Gastroesophageal sphincter (tissue), 3 donors: ENCODE measurements at regions not wholly inside any gene's neighbourhood (a gene's known extent, or its start where the extent isn't known, plus 50 kb on each side); places are given as distances from the start of the nearest gene placed in this dataset.

Experiments used
- CTCF ChIP-seq, 4 experiments: fragments of 200-600 bp in 2 of 4; fragments of 450-650 bp in 2 of 4; sonication (generic) in 1 of 4; IDR thresholded peaks; one replicate each; pipeline ENCODE4 v1.5.1; 2017 to 2019; ENCODE audit warnings: antibody characterized with exemption in 4 of 4, mild to moderate bottlenecking in 2 of 4, moderate library complexity in 2 of 4
- EP300 ChIP-seq: sonication (generic); formaldehyde crosslinking; IDR thresholded peaks from one replicate; pipeline ENCODE4 v1.6.1; 2017; ENCODE audit warnings: antibody characterized with exemption, mild to moderate bottlenecking
- POLR2A ChIP-seq, 2 donors: fragments of 450-650 bp; IDR thresholded peaks; one replicate each; pipeline ENCODE4 v1.6.1; 2017; ENCODE audit warnings: antibody characterized with exemption in 2 of 2, mild to moderate bottlenecking in 2 of 2, moderate library complexity in 1 of 2
- POLR2AphosphoS5 ChIP-seq: sonication (generic); formaldehyde crosslinking; IDR thresholded peaks from one replicate; pipeline ENCODE4 v1.6.1; 2017; ENCODE audit warnings: antibody characterized with exemption

GRCh38 chr1:222019029-222019428 lies 277.1 kb upstream of the DUSP10 start:
- TF ChIP-seq EP300 = no peak
- TF ChIP-seq CTCF (IDR thresholded peaks at IDR 0.05) = no peak
- no peak for TF ChIP-seq POLR2A (IDR thresholded peaks at IDR 0.05)
- TF ChIP-seq POLR2AphosphoS5 = no peak
